HG02678 (cell line): ENCODE measurements at regions not wholly inside any gene's neighbourhood (a gene's known extent, or its start where the extent isn't known, plus 50 kb on each side); places are given as distances from the start of the nearest gene placed in this dataset.

Experiments
- ATAC-seq: cut with Tn5 transposase; IDR thresholded peaks from one replicate; pipeline ENCODE4 v1.9.1; 2021; ENCODE audit warnings: mild to moderate bottlenecking, moderate library complexity; ENCODE audit not compliant: unreplicated experiment

- no peak for ATAC-seq
Observed at GRCh38 chr5:54721951-54722654, 204.5 kb downstream of the SNX18 start.

- ATAC-seq, result no peak
Observed at GRCh38 chr5:54721116-54721515, 203.6 kb downstream of the SNX18 start.

DNA sequence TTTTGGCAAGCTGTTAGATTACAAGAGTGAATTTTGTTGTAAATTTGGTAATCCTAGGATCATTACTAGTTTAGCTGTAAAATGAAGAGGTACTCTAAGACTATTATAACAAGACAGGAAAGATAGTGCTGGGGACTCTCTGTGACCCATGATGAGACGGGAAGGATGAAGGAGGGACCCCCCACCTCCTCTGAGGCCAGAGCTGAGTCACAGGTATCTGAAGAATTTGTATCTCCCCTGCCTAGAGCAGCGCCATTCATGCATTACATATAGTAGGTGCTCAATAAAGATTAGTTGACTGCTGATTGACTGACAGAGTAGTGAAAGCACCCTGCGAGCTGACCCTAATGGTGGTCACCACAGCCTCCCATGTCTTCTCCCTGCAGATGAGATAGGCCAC, 202.8 kb downstream of the SNX18 start:
- ATAC-seq, result no peak

DNA sequence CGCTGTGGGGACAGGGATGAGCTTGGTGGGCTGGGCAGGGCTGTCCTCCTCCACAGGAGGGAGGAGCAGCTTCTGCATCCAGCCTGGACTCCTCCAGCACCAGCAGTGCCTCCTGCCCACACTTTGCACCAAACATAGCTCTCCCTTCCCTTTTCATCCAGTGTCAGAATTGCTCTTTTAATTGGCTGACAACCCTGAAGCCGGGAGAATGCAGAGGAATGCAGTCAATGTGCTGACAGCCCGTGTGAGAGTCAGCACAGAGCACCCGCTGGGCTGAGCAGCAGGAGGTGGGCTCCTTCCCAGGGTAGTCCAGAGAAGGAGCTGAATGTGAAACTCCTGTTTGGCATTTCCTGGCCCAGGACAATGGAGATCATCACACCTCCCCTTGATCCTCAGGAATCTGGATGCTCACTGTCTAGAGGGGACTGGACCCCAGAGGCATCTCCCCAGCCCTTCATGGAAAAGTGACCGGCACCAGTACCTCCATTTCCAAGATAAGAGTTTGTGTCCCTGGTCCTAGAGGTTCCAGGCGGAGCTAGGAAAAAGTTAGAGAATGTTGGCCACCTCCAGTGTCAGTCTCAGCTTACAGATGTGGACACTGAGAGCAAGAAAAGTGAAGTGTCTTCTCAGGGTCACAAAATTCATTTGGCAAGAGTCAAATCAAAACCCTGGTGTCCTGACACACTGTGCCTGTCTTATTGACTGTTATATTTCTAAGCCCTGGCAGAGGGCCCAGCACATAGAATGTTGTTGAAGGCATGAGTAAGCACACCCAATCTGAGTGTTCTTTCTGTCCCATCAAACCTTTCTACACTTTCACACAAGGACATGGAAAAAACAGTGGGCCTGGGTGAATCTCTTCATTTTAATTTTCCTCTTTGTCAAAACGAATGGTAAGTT, 202.1 kb downstream of the SNX18 start:
- no peak for ATAC-seq

GRCh38 chr5:54718656-54719055, 201.1 kb downstream of the SNX18 start:
- no peak for ATAC-seq

DNA sequence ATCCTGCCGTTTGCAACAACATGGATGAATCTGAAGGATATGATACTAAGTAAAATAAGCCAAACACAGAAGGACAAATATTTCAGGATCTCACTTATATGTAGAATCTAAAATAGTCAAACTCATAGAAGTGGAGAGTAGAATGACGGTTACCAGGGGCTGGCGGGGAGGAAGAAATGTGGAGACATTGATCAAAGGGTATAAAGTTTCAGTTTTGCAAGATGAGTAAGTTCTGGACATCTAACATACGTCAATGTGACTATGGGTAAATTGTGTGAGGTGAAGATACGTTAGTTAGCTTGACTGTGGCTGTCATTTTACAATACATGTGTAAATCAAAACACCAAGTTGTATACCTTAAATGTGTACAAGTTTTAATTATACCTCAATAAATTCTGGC, 200.3 kb downstream of the SNX18 start:
- ATAC-seq, result no peak

DNA sequence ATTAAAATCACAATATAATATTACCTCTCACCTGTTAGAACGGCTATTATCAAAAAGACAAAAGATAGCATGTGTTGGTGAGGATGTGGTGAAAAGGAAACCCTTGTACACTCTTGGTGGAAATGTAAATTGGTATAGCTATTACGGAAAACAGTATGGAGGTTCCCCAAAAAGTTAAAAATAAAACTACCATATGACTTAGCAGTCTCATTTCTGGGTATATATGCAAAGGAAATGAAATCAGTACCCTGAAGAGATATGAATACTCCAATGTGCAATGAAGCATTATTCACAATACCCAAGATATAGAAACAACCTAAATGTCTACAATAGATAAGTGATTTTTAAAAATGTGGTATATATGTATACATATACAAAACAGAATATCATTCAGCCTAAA, 199.9 kb downstream of the SNX18 start:
- no peak for ATAC-seq

DNA sequence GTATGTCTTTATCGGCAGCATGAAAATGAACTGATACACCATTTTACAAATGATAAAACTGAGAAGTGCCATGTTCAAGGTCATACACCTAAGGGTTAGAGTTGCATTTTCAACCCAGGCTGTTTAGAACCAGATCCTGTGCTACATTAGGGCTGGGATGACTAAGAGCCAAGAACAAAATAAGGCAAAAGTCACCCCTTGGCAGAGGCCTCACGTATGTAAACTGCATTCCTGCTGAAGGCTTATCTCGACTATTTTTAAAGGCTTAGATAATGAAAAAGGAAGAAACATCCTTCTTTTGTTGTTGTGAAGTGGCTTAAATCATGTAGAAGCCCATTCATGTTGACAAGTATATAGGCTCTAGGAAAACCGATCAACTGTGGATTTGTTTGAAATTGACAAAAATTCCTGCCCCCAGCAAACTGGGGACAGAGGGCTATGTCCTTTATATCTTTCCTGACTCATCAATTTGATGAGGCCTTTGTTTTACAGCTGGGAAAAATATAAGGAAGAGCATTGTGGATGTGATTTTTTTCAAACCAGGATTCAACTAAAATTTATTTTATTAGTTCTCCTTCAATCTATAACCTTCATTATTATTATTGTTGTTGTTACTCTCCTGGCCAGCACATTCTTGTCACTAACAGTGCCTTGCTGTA, 196.5 kb downstream of the SNX18 start:
- no peak for ATAC-seq

GRCh38 chr5:54709096-54709495, 191.5 kb downstream of the SNX18 start:
- no peak for ATAC-seq

DNA sequence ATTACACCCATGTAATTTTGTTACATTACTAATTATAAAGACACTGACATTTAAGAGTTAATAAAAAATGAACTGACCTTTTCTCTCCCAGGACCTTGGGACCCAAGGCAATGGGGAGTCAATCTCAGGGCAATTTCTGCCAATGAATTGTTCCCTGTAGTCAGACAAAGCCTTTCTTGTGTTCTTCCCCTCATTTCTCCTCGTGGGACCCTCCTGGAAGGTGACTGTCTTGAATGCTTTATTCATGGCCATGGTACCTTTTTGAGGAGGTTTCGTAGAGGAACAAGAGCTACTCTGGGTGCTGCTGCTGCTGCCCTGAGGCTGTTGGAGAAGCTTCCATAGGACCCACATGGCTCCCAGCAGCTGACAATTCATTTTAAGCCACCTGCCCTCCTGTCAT, 190.3 kb downstream of the SNX18 start:
- ATAC-seq, result no peak

DNA sequence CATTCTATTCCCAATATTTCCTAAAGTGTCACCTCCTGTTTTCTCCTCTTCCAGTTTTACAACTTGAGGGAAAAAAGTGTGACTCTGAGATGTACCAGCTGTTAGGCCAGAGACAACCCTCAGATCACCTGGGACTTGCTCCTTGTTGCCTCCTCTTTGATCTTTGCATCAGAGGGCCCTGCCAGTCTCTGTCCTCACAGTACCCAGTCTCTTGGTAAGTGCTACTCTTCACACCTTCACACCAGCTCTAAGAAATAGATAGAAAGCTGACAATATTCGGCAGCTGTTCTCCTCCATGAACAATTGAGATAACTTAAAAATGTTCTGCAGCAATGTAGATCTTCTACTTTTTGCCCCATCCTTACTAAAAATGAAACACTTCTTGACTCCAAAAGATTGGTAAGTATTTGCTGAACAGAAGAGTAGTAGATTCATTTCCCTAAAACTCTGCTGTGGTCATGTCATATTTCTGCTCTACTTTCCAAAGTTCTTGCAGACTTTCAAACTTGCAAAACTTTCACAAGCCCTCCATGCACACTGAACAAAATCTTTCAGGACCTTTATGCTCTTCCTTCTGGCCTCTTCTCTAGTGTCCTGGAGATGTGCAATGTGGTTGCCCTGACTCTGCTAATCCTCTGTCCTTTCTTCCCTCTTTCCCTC, 188.6 kb downstream of the SNX18 start:
- ATAC-seq, result no peak

DNA sequence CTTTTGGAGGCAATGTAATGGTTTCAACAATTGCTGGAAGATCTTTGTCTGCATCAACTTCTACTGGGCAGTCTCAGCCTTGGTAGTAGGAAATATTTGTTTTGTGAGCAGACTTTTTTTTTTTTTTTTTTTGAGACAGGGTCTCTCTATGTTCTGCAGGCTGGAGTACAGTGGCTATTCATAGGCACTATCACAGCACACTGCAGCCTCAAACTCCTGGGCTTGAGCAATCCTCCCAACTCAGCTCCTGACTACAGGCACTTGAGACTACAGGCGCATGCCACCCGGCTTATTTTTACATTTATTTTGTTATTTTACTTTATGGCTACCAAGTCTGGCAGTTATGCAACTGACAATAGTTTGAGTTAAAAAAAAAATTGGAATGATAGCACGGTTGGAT, 187.3 kb downstream of the SNX18 start:
- no peak for ATAC-seq

DNA sequence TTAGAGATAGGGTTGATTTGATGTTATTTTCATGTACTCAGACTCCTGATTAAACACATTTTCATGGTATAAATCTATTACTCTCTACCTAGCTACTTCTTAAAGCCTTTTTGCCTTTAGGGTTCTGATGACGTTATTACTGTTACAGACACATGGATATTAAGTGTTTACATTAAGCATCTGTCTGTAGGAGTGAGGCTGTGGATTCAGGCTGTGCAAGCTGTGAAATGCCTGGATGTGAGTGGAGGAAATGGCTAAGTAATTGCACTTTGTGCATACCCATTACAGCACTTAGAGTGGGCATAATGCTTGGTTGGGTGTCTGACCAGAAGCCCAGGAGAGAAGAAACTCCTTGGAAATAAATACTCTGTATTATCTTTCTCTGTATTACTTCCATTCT, 186.8 kb downstream of the SNX18 start:
- no peak for ATAC-seq

- ATAC-seq, result no peak
Observed at GRCh38 chr5:54703565-54704255, 186.2 kb downstream of the SNX18 start.

DNA sequence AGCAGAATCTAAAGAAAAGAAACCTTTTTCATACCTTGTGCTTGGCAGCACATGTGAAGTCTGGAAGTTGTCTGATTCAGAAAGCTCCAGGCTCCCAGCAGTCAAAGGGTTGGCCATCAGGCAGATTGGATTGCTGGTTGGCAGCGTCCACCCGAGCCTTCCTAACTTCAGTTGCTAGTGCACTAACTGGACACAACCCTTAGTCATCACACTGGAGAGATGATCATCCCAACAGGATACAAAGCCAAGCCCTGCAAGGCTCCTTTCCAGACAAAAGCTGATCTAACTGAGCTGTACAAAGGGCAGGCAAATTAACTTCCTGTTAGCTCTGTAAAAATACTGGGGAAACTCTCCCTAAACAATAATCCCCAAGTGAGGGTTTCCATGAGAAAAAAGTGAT, 185.6 kb downstream of the SNX18 start:
- ATAC-seq, result no peak

DNA sequence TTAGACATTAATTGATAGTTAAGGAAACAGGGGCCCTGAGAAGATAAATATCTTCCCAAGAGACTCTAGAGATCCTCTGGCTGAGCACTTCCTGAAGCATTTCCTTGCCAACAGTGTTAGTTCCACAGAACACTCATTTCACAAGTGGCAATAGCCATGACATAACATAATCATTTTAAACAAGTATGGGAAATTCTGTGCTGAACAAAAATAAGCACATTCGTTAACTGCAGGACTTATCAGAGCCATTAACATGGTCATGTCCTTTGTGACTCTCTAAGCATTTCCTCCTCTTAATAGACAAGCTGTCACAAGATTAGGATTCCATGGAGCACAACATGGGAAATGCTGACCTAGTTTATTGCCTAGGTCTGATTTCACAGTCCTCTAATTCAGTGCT, 184.9 kb downstream of the SNX18 start:
- no peak for ATAC-seq

- no peak for ATAC-seq
Observed at GRCh38 chr5:54700986-54701578, 183.5 kb downstream of the SNX18 start.

GRCh38 chr5:54696931-54697330, 179.4 kb downstream of the SNX18 start:
- no peak for ATAC-seq

DNA sequence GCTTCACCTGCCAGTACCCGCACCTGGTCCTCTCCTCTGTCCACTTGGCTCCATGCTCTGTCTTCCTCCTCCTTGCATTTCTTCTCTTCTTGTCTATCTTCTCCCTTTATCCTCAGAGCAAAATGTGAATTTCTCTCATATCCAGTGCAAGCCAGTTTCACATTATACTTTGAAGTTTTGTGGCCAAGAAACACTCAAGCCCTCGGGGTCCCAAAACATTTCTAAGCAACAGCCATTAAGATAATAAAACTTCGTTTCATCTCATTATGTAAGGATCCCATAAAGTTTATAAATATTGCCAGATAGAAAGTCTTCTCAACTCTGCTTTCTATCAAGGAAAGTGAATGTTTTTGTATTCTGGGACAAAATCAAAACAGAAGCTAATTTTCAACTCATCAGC, 178.8 kb downstream of the SNX18 start:
- ATAC-seq, result no peak

DNA sequence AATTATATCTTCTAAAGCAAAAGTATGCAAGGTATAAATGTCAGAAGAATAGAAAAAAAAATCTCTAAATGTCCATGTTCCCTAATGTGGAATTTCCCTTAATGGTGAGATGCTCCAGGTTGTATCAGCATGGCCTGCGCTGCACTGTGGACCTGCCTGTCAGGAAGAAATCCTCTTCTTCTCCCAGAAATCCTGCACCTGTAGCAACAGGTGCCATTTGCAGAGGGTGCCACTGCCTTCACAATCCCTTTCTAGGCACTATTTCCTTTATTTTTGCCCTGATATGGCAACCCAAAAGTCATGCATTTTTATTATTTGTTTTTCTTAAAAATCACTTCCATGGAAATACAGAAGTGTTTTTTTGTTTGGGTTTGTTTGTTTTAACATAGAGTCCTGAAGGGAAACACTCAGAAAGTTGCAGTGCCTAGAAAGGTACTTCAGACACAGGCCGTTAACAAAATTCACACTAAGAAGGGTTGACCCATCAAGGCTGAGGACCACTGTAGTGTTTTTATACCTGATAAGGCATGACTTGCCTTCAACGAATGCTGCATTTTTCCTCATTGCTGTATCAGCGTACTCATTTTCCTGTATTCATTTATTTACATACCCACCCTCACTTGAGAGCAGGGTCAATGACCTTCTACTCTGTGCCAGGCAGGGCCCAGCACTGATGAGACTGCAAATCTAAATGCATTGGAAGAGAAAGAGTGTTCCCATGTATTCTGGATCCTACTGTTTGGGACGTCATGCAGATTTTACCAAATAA, 177.8 kb downstream of the SNX18 start:
- no peak for ATAC-seq
